Skeletal muscle cell (primary cell): ENCODE measurements at regions not wholly inside any gene's neighbourhood (a gene's known extent, or its start where the extent isn't known, plus 50 kb on each side); places are given as distances from the start of the nearest gene placed in this dataset.
"Not testable (repeated sequence)": the region's sequence is repeated elsewhere in the genome, so short reads cannot be mapped to it uniquely, and the experiment has no call there.

Experiments
- DNase-seq: peaks from one replicate; pipeline ENCODE4 v3.0.0-alpha.2; 2010; ENCODE audit warnings: low read depth
- H3K4me3 ChIP-seq: 2 replicates; pipeline ENCODE4 v1.5.1; 2011; ENCODE audit warnings: low read depth, mild to moderate bottlenecking, control low read depth, low read length, moderate library complexity

GRCh38 chr18:71336576-71337210, 1047.8 kb downstream of the SOCS6 start:
- no peak for DNase-seq
- no peak overlapping the region for H3K4me3 ChIP-seq

DNA sequence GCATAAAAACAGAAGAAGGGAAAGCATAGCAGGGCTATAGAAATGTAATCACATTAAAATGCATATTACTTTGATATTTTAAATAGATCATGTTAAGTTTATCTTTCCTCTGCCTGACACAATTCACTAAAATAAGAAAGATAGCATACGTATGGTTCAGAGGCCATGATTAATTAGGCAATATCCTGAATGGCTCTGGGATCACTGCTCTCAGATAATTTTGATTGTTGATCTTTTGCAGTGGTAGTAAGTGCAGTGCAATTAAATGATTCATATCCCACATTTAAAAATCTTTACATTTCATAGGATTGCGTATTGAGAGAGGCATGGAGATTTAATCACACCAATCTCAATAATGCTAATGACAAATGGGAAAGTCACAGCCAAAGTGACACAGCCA, 1040.7 kb downstream of the SOCS6 start:
- H3K4me3 ChIP-seq = no peak overlapping the region
- no peak for DNase-seq

DNA sequence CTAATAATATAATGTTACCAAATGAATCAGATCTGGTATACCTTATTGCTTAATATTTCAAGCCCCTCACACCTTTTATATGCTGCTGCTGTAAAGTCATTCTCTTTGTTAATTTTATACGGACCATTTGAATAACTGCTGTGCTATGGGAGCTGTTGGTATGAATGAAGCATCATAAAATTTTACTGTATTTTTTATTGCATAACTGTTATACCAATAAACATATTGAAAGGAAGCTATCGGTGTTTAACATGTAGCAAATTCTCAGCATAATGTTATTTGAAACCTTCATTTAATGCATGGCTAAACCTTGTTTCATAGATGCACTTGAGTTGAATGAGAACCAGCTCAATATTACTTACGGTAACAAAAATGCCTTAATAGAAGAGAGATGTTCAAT, 1040.3 kb downstream of the SOCS6 start:
- DNase-seq = no peak
- no peak overlapping the region for H3K4me3 ChIP-seq

GRCh38 chr18:71327850-71328249, 1039.0 kb downstream of the SOCS6 start:
- no peak overlapping the region for H3K4me3 ChIP-seq
- DNase-seq = no peak

DNA sequence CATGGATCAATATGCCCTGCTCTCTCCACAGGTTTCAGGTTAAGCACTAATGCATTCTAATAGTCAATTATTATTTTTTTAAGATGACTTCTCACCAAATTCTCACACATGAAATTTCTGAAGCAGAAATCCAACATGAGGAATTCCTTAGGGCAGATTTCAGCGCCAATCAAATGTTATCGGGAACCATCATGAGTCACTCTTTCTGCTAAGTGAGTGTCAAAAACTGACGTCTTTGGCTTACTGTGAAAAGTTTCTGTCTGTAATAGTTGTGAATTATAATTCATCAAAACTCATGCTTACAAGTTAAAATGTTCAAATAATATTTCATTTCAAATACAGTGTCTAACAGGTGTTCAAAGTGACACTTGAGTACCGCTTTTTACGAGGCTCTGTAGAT, 1038.6 kb downstream of the SOCS6 start:
- H3K4me3 ChIP-seq = no peak overlapping the region
- no peak for DNase-seq

DNA sequence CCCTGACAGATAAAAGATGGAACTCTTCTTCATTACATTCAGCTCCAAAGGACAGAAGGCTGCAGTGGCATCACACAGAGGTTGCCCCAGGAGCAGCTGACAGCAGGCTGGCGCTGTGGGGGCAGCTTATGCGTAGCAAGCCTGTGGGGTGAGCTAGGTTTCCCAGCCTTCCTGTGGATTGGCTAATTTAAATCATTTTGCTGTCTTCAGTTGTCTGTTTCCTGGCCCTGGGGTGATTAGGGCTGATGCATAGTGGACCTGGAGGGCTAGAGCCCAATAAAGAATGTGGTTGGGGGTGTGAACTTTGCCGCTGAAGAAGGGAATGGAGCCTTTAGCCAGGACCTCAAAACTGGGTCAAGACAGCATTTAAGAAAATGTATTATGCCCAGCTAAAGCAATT, 1038.0 kb downstream of the SOCS6 start:
- DNase-seq = no peak

DNA sequence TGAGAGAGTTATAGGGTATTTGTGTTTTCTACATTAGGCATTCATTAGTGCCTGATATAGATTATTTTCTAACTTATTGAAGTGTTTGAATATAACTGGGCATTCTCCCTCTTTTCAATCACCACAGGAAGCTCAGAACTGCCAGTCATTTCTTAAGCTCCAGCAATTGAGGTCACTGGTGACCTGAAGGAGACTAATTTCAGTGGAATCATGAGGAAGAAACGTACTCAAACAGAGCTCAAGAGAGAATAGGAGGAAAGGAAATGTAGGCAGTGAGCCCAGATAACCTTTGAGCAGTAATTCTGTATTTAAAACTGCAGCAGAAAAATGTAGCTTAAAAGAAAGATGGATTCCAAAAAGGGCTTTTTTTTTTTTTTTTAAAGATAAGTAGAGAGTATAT, 1035.5 kb downstream of the SOCS6 start:
- no peak for DNase-seq
- no peak overlapping the region for H3K4me3 ChIP-seq

More for the DNA sequence above, 1038.0 kb downstream of the SOCS6 start:
- H3K4me3 ChIP-seq = no peak overlapping the region

- DNase-seq = no peak
- H3K4me3 ChIP-seq = no peak overlapping the region
Observed at GRCh38 chr18:71322201-71322600, 1033.4 kb downstream of the SOCS6 start.

DNA sequence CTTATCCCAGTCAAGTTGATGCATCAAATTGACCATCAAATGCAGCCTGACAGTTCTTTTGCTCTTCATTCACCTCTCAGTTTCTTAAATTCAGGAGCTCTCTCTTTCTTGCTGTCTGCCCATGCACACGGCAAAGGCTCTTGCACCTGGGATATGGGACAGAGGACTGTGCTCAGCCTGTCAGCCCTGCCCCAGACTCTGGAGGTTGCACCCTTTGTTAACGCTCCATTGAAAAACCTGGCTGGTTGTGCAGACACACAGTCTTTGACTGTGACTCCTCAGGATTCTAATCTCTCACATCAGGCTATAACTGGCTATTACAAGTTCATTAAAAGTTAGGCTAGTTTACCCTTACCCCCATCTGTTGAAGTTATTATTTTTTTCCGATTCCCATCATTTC, 1032.5 kb downstream of the SOCS6 start:
- no peak overlapping the region for H3K4me3 ChIP-seq
- no peak for DNase-seq

DNA sequence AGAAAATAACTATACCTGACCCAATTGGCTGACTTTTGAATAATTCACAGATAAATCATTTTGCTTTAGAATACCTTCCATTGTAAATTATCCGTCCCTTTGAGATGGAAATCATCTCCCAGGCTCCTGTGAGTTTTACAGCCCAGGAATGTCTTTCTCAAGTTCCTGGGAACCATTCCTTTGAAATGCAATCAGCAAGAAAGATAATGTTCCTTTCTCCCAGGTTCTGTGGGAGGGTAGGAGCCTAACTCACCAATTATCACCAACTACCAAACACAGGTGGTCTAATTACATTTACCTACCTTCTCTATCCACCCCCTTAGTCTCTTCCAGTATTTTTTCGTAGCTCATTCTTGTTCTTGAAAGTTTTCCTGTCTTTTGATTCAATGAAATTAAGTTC, 1016.0 kb downstream of the SOCS6 start:
- DNase-seq = no peak
- H3K4me3 ChIP-seq = no peak overlapping the region

DNA sequence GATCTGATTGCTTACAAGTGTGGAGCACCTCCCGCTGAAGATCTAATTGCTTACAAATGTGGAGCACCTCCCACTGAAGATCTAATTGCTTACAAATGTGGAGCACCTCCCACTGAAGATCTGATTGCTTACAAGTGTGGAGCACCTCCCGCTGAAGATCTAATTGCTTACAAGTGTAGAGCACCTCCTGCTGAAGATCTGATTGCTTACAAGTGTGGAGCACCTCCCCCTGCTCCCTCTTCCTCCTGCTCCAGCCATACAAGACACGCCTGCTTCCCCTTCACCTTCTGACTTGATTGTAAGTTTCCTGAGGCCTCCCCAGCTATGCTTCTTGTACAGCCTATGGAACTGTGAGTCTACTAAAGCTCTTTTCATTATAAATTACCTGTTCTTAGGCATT, 1014.9 kb downstream of the SOCS6 start:
- not testable (repeated sequence) for H3K4me3 ChIP-seq, DNase-seq

GRCh38 chr18:71301596-71301995, 1012.8 kb downstream of the SOCS6 start:
- no peak overlapping the region for H3K4me3 ChIP-seq
- no peak for DNase-seq

DNA sequence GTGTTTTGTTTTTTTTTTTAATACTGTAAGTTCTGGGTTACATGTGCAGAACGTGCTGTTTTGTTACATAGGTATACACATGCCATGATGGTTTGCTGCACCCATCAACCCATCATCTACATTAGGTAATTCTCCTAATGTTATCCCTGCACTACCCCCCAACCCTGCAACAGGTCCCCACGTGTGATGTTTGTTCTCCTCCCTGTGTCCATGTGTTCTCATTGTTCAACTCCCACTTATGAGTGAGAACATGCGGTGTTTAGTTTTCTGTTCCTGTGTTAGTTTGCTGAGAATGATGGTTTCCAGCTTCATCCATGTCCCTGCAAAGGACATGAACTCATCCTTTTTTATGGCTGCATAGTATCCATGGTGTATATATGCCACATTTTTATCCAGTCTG, 1005.4 kb downstream of the SOCS6 start:
- not testable (repeated sequence) for H3K4me3 ChIP-seq

DNA sequence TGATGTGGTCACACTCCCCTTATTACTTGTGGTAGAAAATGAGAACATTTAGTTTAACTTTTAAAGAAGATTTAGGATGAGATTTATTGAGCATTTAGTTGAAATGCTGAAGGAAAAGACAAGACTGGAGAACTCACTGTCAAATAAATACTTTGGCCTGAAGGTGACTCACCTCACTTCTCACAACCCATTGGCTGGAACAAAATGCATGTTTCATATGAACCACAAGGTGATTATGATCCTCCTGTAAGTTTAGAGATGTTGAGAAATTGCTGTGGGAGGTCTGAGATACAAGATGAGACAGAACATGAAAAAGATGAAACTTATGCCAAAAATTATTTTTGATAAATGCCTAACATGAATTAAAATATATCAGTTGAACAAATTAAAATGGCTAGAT, 1004.5 kb downstream of the SOCS6 start:
- no peak for DNase-seq
- H3K4me3 ChIP-seq = no peak overlapping the region

More for the DNA sequence above, 1005.4 kb downstream of the SOCS6 start:
- DNase-seq = not testable (repeated sequence)

DNA sequence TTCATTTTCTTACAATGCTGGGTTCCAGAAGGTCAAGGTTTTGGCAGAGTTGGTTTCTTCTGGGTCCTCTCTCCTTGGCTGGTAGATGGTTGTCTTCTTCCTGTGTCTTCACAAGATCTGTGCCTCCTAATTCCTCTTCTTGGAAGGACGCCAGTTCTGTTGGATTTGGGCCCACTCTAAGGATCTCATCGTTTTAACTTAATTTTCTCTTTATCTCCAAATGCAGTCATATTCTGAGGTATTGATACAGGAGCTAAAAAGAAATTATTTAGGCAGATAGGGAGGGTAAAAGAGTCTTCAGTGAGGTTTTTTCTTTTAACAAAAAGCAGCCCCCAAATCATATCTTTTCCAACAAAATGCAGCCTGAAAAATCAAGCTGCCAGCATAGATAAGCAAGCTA, 998.4 kb downstream of the SOCS6 start:
- no peak overlapping the region for H3K4me3 ChIP-seq
- DNase-seq = no peak

- DNase-seq = no peak
Observed at GRCh38 chr18:71252351-71252865, 963.6 kb downstream of the SOCS6 start.

GRCh38 chr18:71250191-71250590, 961.3 kb downstream of the SOCS6 start:
- DNase-seq = no peak
- H3K4me3 ChIP-seq = no peak overlapping the region

More at GRCh38 chr18:71252351-71252865, 963.6 kb downstream of the SOCS6 start:
- no peak overlapping the region for H3K4me3 ChIP-seq

DNA sequence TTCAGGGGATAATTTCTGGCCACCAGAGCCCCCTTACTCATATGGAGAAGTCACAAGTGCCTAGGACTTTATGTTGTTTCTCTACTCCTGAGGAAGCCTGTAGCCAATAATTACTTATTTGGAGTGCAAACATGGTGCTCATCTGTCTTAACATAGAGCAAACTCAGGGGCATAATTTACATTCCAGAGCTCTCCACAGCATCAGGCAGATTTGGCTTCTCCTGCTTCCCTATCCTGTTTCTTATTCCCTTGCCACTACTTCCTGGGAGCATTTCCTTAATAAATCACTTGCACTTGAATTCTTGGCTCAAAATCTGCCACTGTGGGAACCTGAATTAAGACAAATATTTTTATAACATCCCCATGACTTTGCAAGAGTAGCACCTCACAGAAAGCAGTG, 960.9 kb downstream of the SOCS6 start:
- DNase-seq = no peak
- H3K4me3 ChIP-seq = no peak overlapping the region

GRCh38 chr18:71242981-71243380, 954.1 kb downstream of the SOCS6 start:
- H3K4me3 ChIP-seq = no peak overlapping the region
- DNase-seq = no peak

- no peak overlapping the region for H3K4me3 ChIP-seq
- no peak for DNase-seq
Observed at GRCh38 chr18:71238974-71239624, 950.3 kb downstream of the SOCS6 start.

- no peak overlapping the region for H3K4me3 ChIP-seq
- DNase-seq = no peak
Observed at GRCh38 chr18:71237641-71238040, 948.8 kb downstream of the SOCS6 start.
